Left ventricle myocardium inferior (tissue), 1 donor: ENCODE measurements at regions not wholly inside any gene's neighbourhood (a gene's known extent, or its start where the extent isn't known, plus 50 kb on each side); places are given as distances from the start of the nearest gene placed in this dataset.

ENCODE experiments used
- DNase-seq: peaks from one replicate; pipeline ENCODE4 v3.0.0-alpha.2; 2020
- H3K27ac ChIP-seq: fragments of 200-600 bp; replicated peaks from 2 replicates; pipeline ENCODE4 v1.8.0; 2021
- H3K27me3 ChIP-seq: fragments of 200-600 bp; 2 replicates; pipeline ENCODE4 v1.8.0; 2021; ENCODE audit warnings: low read depth
- H3K36me3 ChIP-seq: fragments of 200-600 bp; 2 replicates; pipeline ENCODE4 v1.8.0; 2021
- H3K4me1 ChIP-seq: fragments of 200-600 bp; 2 replicates; pipeline ENCODE4 v1.8.0; 2021
- H3K4me3 ChIP-seq: fragments of 200-600 bp; 2 replicates; pipeline ENCODE4 v1.8.0; 2021; ENCODE audit warnings: mild to moderate bottlenecking, moderate library complexity
- H3K9me3 ChIP-seq: fragments of 200-600 bp; replicated peaks from 2 replicates; pipeline ENCODE4 v1.8.0; 2021
- CTCF ChIP-seq: fragments of 200-600 bp; IDR thresholded peaks from 2 replicates; pipeline ENCODE4 v1.8.0; 2021; ENCODE audit warnings: antibody characterized with exemption, mild to moderate bottlenecking, borderline replicate concordance
- intact Hi-C: fragments of 100-400 bp; cut with micrococcal nuclease; formaldehyde crosslinking; loops from one replicate; pipeline ENCODE4 v1.11.0; 2022
- donor health status: DM: no; HTN: yes; CAD: no; lungs with severe emphysema.

DNA sequence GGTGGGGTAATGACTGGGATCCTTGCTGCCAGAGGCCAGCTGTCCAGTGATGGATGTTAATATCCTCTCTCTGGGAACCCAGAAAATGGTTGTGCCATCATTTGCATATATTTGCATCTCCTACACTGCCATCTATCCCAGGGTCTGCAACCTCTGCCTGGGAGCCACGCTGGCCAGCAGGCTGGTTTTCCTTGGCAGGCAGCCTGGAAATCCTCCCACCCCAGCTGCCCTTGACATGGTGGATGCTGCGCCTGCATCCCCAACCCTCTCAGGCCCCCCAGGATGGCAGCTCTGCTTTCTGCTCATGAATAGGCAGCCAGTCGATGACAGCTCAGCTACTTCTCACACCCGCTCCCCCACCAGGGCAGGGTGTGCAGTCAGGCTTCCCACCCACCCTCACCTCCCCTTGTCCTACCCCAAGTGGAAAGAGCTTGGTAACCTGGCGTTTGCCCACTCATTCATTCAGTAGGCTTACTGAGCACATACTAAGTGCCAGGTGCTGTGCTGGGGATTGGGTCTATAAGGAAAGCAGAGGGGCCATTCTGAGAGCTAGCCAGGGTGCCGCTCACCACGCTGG lies 202.5 kb downstream of the TRIM29 start:
- Histone ChIP-seq H3K27me3 (peaks cover 48% of the 10 kb centered on the region), H3K36me3 (no peaks in the 10 kb centered on the region), H3K4me3 (no peak overlapping the region), H3K4me1 (peaks cover 4% of the 10 kb centered on the region), H3K27ac (no peak overlapping the region), H3K9me3 (no peaks in the 10 kb centered on the region)
- intact Hi-C loops, result no loop called here
- DNase-seq, result no peak
- TF ChIP-seq CTCF, result no peak

DNA sequence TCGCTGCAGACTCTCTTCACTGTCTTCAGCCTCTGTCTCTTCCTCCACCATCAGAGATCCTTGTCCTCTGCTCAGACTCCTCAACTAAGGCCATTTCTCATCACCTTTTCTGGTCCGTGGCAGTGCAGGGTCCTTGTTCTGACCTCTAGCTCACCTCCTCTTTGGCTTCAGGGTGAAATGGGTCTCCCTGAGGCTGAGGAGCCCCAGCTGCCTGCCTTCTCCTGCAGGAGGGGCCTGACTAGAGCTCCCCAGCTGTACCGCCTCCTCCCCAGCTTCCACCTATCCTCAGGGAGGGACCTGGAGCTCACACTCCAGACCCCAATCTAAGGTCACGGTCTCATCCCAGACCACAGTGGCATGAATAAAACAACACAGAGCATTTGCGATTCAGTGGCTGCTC lies 203.0 kb downstream of the TRIM29 start:
- TF ChIP-seq CTCF, result no peak
- Histone ChIP-seq H3K27me3 (peaks cover 53% of the 10 kb centered on the region), H3K4me3 (no peak overlapping the region), H3K9me3 (no peaks in the 10 kb centered on the region), H3K36me3 (no peaks in the 10 kb centered on the region), H3K27ac (no peak overlapping the region), H3K4me1 (no peaks in the 10 kb centered on the region)
- intact Hi-C loops, result no loop called here
- DNase-seq, result no peak

DNA sequence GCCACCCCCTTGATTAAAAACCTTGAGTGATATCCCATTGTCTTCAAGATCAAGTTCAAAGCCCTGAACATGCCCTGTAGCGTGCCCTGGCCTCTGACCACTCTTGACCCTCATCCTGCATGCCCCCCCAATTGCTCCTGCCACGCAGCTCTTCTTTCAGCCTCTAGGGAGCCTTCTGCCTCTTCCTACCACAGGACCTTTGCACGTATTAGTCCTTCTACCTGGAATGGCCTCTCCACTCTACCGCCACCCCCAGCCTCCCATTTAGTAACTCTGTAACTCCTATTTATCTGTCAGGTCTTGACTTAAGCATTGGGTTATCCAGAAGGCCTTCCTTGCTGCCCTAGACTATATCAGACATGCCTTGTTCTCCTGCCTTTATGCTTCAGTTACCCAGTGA lies 203.6 kb downstream of the TRIM29 start:
- Histone ChIP-seq H3K9me3 (no peaks in the 10 kb centered on the region), H3K4me1 (no peaks in the 10 kb centered on the region), H3K4me3 (no peak overlapping the region), H3K36me3 (no peaks in the 10 kb centered on the region), H3K27me3 (peaks cover 53% of the 10 kb centered on the region), H3K27ac (no peak overlapping the region)
- DNase-seq, result no peak
- no peak for TF ChIP-seq CTCF
- intact Hi-C loops, result no loop called here

DNA sequence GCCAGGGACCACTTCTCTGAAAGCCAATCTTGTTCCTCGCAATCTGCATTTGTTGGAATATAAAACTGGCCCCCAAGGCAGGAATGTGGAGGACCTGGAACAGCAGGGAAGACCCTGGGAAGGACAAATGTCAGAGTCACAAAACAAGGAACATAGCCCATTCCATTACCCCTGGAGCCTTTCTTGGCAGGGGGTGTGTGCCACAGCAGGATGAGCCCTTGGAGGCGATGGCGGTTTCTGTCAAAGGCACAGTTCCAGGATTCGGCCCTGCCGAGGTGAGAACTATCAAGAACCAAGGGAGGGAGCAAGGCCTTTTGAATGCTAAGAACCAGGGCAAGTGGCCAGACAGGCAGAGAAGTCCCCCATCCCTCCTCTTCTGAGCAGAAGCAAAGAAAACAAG lies 204.3 kb downstream of the TRIM29 start:
- no peak overlapping the region for H3K4me3 ChIP-seq
- H3K36me3 ChIP-seq, result no peaks in the 10 kb centered on the region
- TF ChIP-seq CTCF, result no peak
- H3K27me3 ChIP-seq, result peaks cover 48% of the 10 kb centered on the region
- H3K27ac ChIP-seq, result no peak overlapping the region
- intact Hi-C loops, result no loop called here
- no peak for DNase-seq
- H3K4me1 ChIP-seq, result no peaks in the 10 kb centered on the region
- H3K9me3 ChIP-seq, result no peaks in the 10 kb centered on the region

DNA sequence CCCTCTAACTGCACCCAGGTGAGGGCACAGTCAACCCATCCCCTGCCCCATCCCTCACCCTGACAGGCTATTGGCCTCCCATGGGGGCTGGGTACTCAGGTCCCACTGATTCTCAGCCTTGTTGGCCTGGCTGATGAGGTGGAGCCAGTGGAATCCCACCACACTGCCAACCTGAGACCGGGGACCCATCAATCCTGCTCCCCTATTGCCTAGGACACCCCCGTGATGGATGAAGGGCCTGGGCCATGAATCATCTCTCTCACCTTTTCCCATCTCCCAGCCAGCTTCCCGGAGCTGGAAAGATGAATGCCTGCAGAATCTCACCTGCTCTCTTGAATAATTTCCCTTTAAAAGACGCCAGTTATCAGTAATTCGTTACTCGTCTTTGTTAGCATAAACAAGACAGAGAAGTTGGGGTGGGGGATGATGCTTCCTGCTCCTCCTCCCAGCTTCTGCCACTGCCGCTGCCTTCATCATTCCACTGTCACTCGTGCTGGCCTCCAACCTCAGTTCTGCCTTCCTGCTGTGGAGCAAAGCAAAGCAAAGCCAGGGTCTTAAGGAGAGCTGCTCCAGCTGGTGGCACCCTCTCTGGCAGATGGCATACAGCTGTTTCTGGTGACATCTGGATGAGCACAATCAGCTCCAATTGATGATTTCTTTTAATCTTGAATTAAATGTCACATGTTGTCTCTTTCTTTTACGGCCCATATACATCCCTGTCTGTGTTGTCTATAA lies 204.0 kb upstream of the NECTIN1 start:
- no peak for DNase-seq
- peaks cover 47% of the 10 kb centered on the region for H3K27me3 ChIP-seq
- H3K36me3 ChIP-seq, result no peaks in the 10 kb centered on the region
- no peak overlapping the region for H3K4me3 ChIP-seq
- H3K4me1 ChIP-seq, result no peaks in the 10 kb centered on the region
- no peak for TF ChIP-seq CTCF
- H3K27ac ChIP-seq, result no peak overlapping the region
- no peaks in the 10 kb centered on the region for H3K9me3 ChIP-seq
- intact Hi-C loops, result no loop called here
